Activated CD4-positive, alpha-beta T cell treated with anti-CD3 and anti-CD28 coated beads for 4 hours (primary cell): ENCODE measurements at regions not wholly inside any gene's neighbourhood (a gene's known extent, or its start where the extent isn't known, plus 50 kb on each side); places are given as distances from the start of the nearest gene placed in this dataset.
"Not testable (repeated sequence)": the region's sequence is repeated elsewhere in the genome, so short reads cannot be mapped to it uniquely, and the experiment has no call there.

Experiments used
- DNase-seq, 2 donors: peaks; one replicate each; pipeline ENCODE4 v3.0.0-alpha.2; 2020

DNA sequence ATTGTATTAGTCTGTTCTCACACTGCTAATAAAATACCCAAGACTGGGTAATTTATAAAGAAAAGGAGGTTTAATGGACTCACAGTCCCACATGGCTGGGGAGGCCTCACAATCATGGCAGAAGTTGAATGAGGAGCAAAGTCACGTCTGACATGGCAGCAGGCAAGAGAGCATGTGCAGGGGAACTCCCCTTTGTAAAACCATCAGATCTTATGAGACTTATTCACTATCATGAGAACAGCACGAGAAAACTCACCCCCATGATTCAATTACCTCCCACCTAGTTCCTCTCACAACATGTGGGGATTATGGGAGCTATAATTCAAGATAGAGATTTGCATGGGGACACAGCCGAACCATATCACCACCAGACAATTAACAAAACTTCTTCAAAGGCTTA, 84.4 kb upstream of the ANKRD1 start:
- not testable (repeated sequence) for DNase-seq

DNA sequence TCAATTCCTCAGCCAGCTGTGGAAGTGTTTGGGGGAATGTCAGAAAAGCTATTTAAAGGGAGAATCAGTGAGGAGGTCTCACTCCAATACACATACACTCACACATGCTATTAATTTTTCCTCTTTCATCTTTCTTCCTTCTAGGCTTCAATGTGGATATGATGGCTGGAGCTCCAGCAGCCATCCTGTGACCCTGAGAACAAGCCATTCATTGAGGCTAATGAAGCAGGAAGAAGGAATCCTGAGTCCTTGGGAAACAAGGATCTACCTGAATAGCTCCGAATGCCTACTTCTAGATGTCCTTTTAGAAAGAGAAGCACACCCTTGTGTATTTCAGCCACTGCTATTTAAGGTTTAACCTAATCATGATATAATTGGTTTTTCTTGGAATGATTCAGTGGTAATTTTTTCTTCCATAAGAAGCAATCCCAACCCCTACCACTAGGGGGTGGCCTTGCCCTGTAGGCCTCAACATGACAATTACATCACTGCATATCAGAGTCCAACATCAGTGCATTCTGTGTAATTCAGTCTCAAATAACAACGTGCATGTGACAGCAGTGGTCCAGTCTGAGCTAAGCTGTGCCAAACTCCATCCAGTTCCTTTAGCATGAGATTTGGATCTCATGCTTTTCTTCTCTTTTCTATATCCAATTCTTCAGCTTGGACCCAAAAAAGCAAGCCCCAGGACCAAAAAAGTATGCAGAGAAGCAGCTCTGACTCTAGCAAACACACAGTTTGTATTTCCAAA, 85.3 kb upstream of the ANKRD1 start:
- DNase-seq, result peak; percentile 57 to 76

DNA sequence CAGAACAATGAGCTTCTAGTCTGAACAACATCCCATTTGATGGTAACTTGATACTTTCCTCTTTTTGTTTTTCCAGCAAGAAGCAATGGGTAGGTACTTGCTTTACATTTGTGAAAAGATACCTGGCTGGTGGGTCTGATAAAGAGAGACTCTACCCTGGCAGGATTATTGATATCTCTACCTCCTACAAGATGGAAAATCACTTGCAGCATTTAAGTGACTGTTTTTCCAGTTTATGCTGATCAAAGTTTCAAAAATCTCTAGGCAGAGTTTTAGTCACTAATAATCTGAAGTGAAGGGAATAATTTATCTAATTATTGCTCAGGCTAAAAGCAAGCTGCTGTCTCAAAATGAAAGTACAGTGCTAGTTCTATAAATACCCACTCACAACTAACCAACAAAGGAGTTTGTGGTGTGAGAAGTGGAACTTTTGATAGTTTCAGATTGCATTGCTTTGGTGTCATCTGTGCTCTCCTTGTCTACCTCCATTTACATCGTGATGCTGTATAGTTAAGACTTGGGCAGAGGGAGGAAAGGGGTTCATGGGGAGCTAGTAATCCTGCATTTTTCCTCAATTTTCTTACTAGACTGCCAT, 86.0 kb upstream of the ANKRD1 start:
- no peak for DNase-seq

DNA sequence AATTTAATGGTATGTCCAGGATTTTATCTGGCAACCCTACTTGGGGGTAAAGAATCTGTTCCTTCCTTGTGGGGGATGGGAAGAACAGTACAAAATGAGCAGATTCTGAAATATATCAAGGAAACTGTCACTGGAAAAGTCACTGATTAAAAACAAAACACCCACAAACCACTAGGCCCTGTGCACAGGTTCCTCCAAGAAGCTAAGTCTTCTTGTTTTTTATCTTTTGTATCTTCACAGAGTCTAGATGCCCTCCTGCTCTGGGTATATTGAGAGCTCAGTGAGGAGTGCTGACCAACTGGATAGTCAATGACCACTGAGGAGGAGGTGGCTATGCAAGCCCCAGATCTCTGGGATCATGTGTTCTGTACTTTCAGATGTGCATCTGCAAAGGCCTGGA, 86.8 kb upstream of the ANKRD1 start:
- no peak for DNase-seq

DNA sequence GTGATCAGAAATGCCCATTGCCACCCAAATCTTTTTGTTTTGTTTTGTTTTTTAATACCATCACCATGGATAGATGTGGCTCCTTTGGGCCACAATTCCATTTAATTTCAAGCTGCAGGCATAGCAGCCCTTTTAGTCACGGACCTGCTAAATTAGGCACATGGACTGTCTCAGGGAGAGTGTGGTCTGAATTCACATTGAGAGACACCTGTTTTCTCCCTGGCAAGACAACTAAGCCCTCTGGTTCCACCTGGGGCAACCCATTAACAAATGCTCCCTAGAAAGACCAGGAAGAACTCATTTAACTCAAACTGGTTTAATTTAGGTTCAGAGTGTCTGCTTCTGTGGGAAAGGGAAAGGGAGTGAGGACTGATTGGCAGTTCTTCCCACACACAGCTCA, 88.2 kb upstream of the ANKRD1 start:
- DNase-seq, result no peak

DNA sequence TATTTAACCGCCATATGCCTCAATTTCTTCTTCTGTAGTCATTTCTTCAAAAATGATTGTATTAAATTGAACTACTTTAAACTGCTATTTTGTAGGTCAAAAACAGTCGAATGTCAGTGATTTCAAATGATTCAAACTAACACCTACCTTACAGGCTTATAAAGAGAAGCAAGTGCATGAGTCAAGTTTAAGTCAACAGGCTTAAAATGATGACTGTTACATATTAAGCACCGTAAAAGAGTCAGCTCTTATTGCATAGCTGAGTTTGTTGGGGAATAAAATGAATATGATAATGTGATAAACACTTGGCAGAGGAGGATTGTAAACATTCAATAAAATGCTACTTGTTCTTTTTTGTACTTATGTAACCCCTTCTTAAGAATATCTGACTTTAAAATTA, 90.1 kb upstream of the ANKRD1 start:
- DNase-seq, result no peak

DNA sequence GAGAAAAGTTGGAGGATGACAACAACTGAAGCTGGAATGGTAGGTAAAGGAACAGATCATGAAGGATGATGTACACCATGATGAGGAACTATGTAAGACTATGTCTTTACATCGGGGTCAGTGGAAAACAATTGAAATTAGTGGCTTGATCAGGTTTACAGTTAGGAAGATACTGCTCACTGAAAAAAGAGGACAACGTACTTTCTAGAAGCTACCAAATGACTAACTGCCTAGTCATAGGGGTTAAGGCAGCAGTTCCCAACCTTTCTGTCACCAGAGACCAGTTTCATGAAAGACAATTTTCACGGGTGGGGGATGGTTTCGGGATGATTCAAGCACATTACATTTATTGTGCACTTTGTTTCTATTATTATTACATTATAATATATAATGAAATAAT, 91.6 kb upstream of the ANKRD1 start:
- DNase-seq, result no peak

DNA sequence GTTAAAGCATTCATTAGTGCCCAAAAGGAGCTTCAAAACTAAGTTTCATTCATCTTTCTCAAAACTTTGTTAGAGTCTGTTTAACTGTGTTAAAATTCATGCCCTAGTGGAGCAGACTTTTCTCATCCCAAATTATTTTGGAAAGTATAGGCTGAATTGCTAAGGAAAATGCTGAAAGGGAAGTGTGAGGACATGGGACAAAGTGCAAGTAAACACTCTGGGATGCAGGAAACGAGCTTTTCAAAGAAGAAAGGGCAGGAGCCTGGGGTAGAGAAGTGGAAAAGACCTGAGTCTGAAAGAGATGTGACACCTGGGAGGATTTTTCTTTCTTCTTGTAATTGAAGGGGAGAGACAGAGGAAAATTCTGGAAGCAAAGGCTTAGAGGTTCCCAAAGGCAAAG, 93.1 kb upstream of the ANKRD1 start:
- no peak for DNase-seq

DNA sequence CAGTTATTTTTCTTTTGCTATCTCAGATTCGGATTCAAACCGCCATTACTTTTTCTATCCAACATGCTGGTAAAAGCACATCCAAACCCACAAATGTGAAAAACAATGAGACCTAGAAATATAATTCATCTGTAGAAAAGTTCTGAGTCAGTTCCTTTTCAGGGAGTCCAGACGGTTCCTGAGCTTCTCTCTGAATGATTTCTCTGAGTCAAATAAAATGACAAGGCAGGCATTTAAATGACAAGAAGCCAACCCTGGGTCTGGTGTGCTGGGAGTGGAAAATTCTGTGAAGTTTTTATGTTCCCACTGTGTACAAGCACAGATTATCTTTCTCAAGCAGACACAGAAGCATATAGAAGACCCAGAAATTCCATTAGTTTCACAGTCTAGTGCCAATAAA, 96.3 kb upstream of the ANKRD1 start:
- DNase-seq, result no peak

DNA sequence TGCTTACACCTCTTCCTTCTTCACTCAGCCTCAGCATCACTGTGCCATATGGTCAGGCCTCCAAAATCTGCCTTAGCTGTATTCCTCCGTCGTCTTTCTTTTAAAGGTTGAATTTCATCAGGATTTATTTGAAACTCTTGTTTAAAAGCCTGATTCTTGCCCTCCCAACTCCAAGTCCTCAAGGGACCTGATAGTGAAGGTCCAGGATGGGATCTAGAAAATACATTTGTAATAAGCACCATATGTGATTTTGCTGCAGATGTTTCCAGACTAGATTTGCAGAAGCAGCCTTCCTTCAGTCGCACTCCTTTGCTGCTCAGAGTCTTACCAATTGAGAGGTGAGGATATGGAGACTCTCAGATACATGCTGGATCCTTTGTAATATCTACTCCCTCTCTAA, 101.0 kb upstream of the ANKRD1 start:
- DNase-seq, result no peak

DNA sequence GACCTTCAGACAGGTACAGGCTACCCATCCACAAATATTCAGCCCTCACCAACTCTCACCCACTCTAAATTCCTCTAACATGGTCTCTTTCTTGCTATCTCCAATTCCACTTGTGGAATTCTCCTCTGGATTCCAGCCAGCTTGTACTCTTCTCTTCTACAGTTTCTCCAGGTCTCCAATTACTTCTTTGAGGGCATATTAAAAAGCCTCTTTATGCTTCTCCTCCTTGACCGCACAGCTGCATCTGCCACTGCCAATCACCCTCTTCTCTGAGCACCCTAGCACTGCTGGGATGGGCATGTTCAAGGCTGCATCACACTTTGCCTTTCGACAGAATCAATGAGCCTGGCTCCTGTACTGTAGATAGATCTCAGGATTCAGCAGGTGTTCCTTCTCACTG, 101.5 kb upstream of the ANKRD1 start:
- no peak for DNase-seq

DNA sequence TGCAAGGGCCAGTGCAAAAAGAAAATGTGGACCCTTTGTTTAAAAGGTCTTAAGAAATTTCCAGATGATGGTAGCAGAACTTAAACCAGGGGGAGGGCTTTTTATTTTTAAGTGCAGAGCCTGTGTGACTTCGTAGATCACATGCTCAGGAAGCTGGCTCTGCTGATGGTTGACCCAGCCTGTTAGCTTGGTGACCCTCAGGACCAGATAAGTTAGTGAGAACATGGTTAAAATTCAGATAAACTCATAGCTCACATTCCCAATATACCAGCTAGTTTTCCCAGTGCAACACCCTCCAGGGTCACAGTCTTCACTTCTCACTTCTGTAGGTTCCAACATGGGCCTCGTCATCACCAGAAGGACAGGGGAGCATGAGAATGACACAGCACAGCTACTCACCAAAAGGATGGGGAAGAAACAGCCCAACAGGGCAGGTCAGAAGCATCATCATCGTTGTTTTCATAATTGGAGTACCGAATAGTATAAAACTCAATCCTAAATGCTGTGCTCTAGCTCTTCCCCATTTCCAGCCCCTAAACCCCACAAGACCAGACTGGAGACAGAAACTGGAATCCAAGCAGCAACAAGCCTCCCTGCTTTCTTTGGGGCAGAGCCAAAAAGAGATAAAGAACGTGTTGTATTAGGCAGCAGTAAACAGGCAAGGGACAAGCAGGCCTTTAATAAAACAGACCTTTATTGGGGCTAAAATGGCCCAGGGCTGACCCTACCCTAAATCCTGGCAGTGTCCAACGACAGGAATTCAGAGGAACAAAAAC, 102.2 kb upstream of the ANKRD1 start:
- DNase-seq, result no peak

DNA sequence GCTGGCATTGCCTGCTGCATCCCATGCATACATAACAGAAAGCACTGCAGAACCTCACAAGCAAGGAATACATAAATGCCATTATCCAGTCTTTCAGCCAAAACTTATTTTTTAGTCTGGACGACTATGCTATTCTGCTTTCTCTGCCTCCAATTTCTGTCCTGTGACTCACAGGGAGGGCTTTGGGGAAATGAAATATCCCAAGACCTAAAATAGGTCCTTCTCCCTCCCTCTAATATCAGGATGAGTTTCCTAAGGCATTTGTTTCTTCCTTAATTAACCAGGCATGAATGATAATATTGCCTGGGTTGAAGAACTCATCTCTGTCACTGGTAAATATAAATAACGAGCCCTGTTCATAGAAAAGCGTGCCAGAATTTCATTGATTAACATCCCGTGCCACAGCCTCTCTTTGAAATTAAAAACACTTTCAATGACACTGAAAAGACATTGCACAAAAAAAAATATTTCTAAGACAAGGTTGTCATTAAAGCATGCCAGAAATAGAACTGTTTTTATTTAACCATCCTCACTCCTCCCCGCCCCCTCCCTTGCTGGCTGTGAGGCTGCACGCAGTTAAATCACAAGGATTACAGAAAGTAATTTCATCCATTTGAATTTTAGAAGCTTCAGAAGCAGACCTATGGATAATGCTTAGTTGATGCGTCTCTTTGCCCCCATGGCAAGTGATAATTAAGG, 103.0 kb upstream of the ANKRD1 start:
- DNase-seq, result no peak

DNA sequence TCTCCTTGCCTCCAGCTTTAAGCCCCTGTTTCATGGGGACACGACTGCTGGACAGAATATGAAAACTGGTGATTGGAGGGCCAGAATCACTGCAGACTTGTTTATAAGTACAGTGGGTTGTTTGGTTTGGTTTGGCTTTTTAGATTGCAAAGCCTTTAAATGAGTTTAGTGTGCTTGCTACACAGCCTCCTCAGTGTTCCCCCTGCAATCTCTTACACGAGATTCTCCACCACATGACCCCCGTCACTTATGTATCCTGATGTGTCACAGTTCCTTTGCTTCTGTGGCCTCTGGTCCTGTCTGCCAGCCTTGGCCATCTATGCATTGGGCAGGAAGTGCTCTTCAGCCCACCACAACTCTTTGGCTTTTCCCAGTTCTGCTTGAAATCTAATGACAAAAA, 103.7 kb upstream of the ANKRD1 start:
- no peak for DNase-seq

DNA sequence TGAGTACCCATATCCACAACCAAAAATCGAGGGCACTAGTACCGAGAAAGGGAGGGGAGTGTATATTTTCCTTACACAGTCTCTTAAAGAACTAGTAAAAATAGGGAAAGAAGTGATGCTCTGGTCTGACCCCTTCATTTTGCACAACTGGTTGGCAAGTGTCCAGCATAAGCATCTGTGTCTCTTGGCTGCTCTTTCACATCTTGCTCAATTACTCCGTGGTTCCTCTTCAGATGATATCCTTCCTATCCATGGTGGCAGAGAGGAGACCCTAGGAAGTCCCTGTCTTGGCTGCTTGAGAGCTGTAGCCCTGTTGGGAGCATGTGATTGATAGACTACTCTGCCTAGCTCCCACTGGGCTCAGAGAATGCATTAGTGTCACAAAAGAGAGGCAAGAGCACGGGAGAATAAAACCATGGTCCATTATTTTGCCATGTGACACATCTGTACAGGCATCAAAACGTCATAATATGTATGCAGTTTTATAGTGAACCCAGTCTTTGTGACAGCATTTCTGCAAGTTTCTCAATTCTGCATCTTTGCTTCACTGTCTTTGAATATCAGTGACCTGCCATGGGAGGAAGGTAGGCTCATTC, 111.8 kb upstream of the ANKRD1 start:
- no peak for DNase-seq

DNA sequence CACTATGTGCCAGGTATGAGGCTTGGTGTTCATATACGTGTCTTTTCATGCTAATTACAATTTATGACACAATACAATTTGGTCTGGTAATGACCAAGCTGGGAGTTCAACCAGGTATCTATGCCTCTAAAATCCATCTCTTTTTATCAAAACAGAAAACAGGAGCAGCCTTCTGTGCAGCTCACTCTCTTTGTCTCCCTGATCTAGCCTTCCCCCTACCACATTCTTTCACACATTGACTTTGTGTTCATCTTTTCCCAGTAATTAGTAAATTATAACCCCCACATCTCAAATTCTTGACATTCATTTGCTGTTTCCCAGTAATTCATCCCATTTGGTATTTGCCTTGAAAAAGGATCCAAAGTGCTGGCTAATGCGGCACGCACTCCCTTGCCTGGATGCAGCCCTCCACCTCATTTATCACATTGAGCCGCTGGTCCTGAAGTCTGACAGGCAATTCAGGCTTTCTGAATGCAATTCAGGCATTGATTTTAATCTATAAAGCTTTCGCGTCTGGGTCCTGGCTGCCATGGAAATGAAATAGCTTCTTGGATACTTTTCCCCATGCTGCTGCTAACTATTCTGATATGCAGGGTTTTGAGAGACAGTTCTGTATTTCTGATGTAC, 112.5 kb upstream of the ANKRD1 start:
- DNase-seq, result no peak

DNA sequence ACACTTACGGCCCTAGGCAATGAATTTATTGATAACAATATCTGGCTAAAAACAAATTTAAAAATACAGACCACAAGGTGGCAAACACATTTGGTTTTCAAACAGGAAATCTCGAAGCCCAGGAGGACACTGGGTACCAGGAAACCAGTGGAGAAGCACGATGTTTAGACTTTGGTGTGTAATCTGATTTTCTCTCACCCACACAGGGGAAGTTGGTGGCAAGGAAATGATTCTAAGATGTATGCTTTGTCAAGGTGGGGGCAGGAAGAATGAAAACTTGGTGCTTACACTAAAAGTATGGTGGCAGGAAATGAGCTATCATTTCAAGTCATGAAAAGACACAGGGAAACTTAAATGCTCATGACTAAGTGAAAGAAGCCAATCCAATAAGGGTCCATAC, 113.2 kb upstream of the ANKRD1 start:
- peak; percentile 2 to 9 for DNase-seq

DNA sequence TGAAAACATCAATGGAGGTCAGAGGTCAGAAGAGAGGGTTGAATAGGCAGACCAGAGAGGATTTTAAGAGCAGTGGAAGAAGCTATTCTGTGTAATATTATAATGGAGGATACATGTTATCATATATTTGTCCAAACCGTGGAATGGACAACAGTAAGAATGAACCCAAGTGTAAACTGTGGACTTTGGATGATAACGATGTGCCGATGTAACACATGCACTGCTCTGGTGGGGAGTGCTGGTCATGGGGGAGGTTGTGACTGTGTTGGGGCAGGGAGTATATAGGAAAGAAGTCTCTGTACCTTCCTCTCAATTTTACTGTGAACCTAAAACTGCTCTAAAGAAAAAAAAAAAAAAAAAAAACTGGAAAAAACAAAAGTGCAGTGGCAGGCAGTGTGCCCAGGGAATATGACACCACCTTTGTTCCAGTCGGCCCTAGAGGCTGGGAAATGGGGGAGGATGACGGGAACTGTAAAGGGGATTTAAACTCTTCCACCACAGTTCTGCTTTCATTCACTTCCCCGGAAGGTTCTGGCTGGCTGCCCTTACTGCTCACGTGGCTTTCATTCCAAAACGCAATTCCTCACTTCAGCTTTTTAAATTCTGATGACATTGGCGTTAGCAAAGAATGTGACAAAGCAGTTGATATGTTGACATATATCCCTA, 113.7 kb upstream of the ANKRD1 start:
- no peak for DNase-seq

DNA sequence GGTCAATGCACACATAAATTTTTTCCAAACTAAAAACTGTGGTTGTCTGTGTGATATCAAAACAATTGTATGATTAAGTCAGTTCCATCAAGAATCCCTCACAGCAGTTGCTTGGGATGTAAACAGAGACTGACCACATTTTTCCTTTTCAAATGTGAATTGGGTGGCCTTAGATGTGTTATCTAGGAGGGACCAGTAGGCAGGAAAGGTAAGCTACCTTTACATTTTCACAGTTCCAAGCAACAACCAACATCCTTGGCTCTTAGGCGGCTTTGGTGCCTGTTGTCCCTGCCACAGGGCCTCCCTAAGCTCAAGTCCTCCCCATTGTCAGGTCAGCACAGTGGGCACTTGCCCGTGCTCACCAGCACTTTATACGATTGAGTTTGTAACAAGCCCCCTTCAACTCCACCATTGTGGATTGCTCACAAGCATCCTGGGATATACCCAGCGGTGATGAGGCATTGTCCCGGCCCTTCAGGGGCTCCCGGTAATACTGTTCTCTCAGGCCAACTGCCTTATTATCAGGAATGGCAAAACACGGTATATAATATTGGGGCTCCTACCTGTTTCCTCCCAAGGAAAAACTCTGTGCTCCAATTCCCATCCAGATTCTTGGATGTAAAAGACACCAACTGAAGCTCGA, 114.9 kb upstream of the ANKRD1 start:
- no peak for DNase-seq

DNA sequence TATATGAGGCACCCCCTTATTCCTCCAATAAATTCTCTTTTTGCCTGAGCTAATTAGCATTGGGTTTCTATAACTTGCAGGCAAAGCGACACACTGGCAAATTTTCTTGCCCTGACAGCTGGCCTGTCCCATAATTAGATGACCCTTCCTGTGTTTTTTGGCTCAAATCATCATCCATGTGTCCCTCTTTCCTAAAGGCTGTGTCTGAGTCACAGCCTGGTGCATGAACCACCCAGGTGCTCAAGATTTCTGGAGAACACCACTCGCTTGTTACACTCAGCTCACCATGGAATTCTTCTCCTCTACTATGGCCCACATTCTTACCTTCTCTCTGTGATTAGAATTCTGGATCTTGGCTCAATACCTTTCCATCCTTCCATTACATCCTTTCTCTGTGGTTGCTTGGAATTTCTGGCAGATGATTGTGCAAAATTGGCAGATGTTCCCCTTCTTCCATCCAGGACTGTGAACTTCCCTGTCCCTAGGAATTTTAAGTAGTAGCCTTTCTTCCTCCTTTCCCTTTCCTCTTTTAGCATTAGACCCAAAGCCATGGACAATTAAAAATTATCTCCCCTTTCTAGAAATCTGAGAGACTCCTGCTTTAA, 116.0 kb upstream of the ANKRD1 start:
- DNase-seq, result no peak

DNA sequence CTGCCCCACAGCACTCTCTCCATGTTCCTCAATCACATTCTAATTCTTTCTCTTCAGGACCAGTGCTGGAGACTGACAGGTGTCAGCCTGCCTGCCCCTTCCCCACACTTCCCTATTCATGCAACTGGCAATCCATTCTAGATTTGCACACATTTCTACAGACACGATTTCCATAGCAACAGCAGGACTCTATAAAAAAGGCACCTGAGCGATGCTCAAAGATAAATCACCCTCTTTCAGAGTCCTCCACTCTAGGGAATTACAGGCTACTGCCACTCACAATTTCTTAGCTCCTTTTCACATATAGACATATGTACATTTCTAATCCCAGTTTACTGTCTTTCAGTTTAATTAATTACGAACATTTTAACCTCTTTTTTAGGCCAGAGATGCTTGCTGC, 118.1 kb upstream of the ANKRD1 start:
- DNase-seq, result no peak
